ENCODE measurements at regions not wholly inside any gene's neighbourhood (a gene's known extent, or its start where the extent isn't known, plus 50 kb on each side); places are given as distances from the start of the nearest gene placed in this dataset.
A peak's percentile ranks its signal among the peaks of the same experiment; 100 is the strongest.

DNA sequence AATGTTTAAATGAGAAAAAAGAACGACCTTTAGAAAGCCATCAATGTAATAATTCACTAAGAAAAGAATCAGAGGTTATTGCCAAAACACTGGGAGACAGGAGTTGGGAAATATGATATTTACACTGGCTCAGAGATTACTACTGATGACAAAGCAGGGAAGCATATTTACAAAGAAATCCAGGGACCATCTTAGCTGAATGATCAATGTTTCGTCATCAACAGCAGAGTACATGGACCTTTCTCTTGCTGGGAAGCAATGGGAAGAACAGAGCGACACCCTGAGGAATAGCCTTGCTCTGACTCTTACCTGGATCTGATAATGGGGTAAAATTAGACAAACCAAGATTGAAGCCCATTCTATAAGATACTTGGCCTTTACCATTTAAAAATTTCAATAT is 1293.5 kb downstream of the XPNPEP1 start:
- peak; percentile 38 for DNase-seq (ENCODE audit: low read depth)
- H3K4me3 ChIP-seq (ENCODE audit: low read depth, low read length), result no peak overlapping the region
- TF ChIP-seq, protein P1, sequence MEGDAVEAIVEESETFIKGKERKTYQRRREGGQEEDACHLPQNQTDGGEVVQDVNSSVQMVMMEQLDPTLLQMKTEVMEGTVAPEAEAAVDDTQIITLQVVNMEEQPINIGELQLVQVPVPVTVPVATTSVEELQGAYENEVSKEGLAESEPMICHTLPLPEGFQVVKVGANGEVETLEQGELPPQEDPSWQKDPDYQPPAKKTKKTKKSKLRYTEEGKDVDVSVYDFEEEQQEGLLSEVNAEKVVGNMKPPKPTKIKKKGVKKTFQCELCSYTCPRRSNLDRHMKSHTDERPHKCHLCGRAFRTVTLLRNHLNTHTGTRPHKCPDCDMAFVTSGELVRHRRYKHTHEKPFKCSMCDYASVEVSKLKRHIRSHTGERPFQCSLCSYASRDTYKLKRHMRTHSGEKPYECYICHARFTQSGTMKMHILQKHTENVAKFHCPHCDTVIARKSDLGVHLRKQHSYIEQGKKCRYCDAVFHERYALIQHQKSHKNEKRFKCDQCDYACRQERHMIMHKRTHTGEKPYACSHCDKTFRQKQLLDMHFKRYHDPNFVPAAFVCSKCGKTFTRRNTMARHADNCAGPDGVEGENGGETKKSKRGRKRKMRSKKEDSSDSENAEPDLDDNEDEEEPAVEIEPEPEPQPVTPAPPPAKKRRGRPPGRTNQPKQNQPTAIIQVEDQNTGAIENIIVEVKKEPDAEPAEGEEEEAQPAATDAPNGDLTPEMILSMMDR (IDR thresholded peaks at IDR 0.05; ENCODE audit: insufficient read depth, low read depth, low read length), result no peak

DNA sequence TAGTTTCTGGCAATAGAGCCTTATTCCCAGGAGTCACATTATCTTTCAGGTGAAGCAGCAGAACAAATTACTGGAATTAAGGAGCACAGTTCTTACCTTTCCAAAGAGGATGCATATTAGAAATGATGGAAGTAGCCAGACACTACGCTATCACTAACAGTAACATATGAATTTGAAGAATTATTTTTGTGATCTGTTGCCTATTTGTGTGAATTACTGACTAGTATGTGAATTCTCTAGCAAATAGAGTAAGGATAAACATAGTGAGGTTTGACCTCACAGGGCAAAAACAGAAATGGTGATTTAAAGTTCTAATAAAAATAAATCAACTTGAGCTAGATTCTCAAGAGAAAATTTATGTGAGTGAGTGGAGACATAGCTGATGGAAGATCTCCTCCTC is 1299.3 kb downstream of the XPNPEP1 start:
- TF ChIP-seq, protein P1 (IDR thresholded peaks at IDR 0.05; ENCODE audit: insufficient read depth, low read depth, low read length), result no peak
- DNase-seq (ENCODE audit: low read depth), result no peak
- H3K4me3 ChIP-seq (ENCODE audit: low read depth, low read length), result no peak overlapping the region

DNA sequence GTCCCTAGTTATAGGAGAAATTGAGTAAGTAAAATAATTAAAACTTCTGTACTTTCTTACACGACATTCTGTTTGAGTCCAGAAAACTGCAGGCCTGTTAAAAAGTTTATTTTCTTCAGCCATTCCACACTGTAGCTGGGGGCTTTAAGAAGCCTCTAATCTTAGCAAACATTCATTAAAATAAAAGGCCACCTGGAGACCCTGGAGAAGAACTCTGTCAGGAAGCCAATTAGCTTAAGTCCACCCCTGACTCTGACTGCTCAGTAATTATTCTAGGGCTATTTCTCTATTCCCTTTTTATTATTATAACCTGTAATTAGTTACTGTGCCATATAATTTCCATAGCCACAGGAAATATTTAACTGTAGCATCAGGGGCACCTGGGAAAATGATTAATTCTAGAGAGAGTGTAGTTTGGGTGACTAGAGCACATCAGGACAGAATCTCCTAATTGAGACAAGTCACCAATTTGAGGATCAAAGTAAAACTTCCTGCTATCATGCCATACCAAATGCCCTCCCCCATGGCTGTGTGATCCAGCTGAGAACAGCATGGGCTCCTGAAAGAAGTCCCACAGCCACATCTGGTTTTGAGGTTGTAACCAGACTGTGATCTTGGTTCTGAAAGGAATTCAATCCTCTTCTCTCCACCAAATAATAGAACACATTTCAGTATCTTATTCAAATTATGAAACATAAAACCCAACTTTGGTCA is 1302.3 kb downstream of the XPNPEP1 start:
- no peak for DNase-seq (ENCODE audit: low read depth)
- TF ChIP-seq, protein P1 (IDR thresholded peaks at IDR 0.05; ENCODE audit: insufficient read depth, low read depth, low read length), result no peak
- H3K4me3 ChIP-seq (ENCODE audit: low read depth, low read length), result no peak overlapping the region

DNA sequence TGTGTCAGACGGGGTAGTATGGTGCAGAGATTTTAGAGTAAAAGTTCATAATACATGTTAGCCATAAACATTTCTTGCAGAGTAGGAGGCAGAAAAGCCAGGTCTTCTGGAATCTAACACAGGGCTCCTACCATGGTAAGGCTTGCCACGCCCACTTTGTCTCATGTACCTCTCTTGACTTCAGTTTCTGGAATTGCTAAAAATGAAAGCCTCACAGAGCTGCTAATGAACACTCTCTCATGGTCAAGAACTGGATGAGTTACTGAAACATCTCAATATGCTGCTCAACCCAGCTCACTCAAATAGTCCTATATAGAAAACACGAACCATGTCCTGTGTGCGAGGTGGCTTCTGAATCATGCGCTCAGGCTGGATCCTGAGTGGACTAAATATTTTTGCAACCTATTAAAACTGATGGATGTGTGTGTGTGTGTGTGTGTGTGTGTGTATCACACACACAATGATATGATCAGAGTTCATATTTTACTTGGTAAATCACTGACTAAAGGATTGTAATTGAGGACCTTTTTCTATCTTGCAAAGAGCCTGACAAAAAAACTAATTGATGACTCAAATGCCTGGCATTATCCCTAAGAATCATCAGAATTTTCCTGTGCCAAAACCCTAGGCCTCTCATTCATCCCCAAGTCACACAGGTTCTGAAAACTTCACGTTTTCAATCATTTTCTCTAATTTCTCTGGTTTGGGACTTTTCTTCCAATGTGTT is 1306.6 kb downstream of the XPNPEP1 start:
- H3K4me3 ChIP-seq (ENCODE audit: low read depth, low read length), result no peak overlapping the region
- DNase-seq (ENCODE audit: low read depth), result no peak
- TF ChIP-seq, protein P1 (IDR thresholded peaks at IDR 0.05; ENCODE audit: insufficient read depth, low read depth, low read length), result no peak

DNA sequence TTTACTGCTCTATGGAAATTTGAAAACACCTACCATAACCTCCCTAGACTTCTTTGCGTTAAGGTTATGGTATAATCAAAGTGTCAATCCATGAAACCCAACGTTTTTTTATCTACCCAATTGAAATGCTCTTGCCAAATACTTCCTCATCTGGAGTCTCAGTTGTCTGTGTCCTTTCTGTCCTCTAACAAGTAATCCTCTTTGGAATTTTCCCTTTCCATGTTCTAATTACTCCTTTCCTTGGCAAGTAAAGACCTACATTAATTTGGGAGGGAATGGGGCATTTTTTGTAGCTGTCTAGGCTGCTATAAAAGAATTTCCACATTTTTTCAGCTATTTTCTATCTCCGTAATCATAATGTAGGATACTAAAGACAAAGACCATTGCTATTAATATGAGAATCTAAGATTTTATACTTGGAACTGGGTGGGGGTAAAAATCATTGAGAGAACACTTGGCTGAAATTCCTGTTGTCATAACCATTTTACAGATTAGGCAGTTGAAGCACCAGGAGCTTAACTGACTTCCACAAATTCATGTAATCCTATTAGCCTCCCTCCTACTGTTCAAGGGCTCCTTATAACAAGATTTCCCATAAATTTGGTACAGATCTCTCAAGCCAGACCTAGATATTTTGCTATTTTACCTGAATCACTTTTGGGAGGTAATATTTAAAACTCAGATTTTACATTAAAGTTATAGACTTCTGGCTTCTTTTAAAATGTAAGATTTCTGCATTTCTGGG is 1307.6 kb downstream of the XPNPEP1 start:
- DNase-seq (ENCODE audit: low read depth), result no peak
- TF ChIP-seq, protein P1 (IDR thresholded peaks at IDR 0.05; ENCODE audit: insufficient read depth, low read depth, low read length), result no peak
- no peak overlapping the region for H3K4me3 ChIP-seq (ENCODE audit: low read depth, low read length)

DNA sequence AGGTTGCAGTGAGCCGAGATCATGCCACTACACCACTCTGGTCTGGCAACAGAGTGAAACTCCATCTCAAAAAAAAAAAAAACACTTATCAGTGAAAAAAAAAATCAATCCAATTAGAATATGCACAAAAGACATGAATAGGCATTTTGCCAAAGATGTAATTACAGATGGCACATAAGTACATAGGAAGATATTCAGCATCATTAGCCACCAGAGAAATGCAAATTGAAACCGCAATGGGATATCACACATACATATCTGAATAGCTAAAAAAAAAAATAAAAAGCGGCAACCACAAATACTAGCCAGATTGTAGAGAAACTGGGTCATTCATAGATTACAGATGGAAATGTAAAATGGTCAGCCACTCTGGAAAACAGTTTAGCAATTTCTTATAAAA is 1310.8 kb downstream of the XPNPEP1 start:
- TF ChIP-seq, protein P1 (IDR thresholded peaks at IDR 0.05; ENCODE audit: insufficient read depth, low read depth, low read length), result no peak
- no peak for DNase-seq (ENCODE audit: low read depth)

More for the DNA sequence above, 1310.8 kb downstream of the XPNPEP1 start:
- H3K4me3 ChIP-seq (ENCODE audit: low read depth, low read length), result no peak overlapping the region

Data from fibroblast of villous mesenchyme (primary cell).